A673 (cell line): ENCODE measurements at regions not wholly inside any gene's neighbourhood (a gene's known extent, or its start where the extent isn't known, plus 50 kb on each side); places are given as distances from the start of the nearest gene placed in this dataset.

Experiments used
- BruUV-seq: library from RNA; stranded (reverse); fragments of 400-500 nt; replicated peaks from 2 replicates; lab custom pipeline; 2021; lab: Mats Ljungman, UMichigan
- CTCF ChIA-PET: fragments of 300-600 bp; sonication (Branson Sonifier 250); formaldehyde crosslinking; loops from one replicate; lab custom pipeline; 2022; ENCODE audit warnings: antibody characterized with exemption; lab: Charles Lee
- POLR2A ChIA-PET: fragments of 300-600 bp; sonication (Branson Sonifier 250); formaldehyde crosslinking; loops from one replicate; lab custom pipeline; 2022; ENCODE audit warnings: antibody characterized with exemption; ENCODE audit not compliant: low non-redundant PET; lab: Charles Lee
- DNase-seq: peaks from one replicate; pipeline ENCODE4 v3.0.0-alpha.2; 2015; ENCODE audit warnings: low spot score
- H3K27ac ChIP-seq: fragments of 200-600 bp; sonication (generic); 2 replicates; pipeline ENCODE4 v1.5.1; 2016; ENCODE audit warnings: mixed run types, low read depth, mild to moderate bottlenecking, mixed read lengths, antibody characterized with exemption, low read length; ENCODE audit not compliant: poor library complexity, severe bottlenecking
- H3K27me3 ChIP-seq: fragments of 200-600 bp; sonication (generic); replicated peaks from 2 replicates; pipeline ENCODE4 v1.6.1; 2017; ENCODE audit warnings: mixed run types, low read depth, mild to moderate bottlenecking, mixed read lengths, antibody characterized with exemption, low read length; ENCODE audit not compliant: insufficient read depth, poor library complexity
- H3K36me3 ChIP-seq: fragments of 200-600 bp; sonication (generic); 2 replicates; pipeline ENCODE4 v1.6.1; 2016; ENCODE audit warnings: mixed run types, mild to moderate bottlenecking, mixed read lengths, antibody characterized with exemption, low read length; ENCODE audit not compliant: insufficient read depth, poor library complexity, severe bottlenecking
- H3K4me1 ChIP-seq: fragments of 200-600 bp; sonication (generic); 2 replicates; pipeline ENCODE4 v1.6.1; 2017; ENCODE audit warnings: mixed run types, mild to moderate bottlenecking, mixed read lengths, antibody characterized with exemption, low read length; ENCODE audit not compliant: insufficient read depth, poor library complexity, severe bottlenecking
- H3K4me3 ChIP-seq: fragments of 200-600 bp; sonication (generic); 2 replicates; pipeline ENCODE4 v1.5.1; 2016; ENCODE audit warnings: low read depth, mixed run types, mild to moderate bottlenecking, mixed read lengths, low read length; ENCODE audit not compliant: poor library complexity, severe bottlenecking
- H3K9me3 ChIP-seq: fragments of 200-600 bp; sonication (generic); 2 replicates; pipeline ENCODE4 v1.6.1; 2016; ENCODE audit warnings: mixed run types, low read depth, mild to moderate bottlenecking, mixed read lengths, antibody characterized with exemption, low read length; ENCODE audit not compliant: poor library complexity, severe bottlenecking
- EZH2 ChIP-seq: fragments of 200-600 bp; sonication (generic); IDR thresholded peaks from 2 replicates; pipeline ENCODE4 v1.6.1; 2017; ENCODE audit warnings: borderline replicate concordance, low read depth, mild to moderate bottlenecking, mixed read lengths, antibody characterized with exemption, low read length; ENCODE audit not compliant: poor library complexity, severe bottlenecking
- intact Hi-C: fragments of 100-400 bp; cut with micrococcal nuclease; formaldehyde crosslinking; loops from one replicate; pipeline ENCODE4 v1.10.0; 2022; ENCODE audit not compliant: unreplicated experiment
- TF ChIP-seq, protein P1 (sequence below): fragments of 300-800, 200-600 bp; sonication (generic); conservative IDR thresholded peaks from 2 replicates; pipeline ENCODE4 v1.5.1; 2017; ENCODE audit warnings: low read depth, mild to moderate bottlenecking, antibody characterized with exemption, low read length, moderate library complexity, mixed read lengths

DNA sequence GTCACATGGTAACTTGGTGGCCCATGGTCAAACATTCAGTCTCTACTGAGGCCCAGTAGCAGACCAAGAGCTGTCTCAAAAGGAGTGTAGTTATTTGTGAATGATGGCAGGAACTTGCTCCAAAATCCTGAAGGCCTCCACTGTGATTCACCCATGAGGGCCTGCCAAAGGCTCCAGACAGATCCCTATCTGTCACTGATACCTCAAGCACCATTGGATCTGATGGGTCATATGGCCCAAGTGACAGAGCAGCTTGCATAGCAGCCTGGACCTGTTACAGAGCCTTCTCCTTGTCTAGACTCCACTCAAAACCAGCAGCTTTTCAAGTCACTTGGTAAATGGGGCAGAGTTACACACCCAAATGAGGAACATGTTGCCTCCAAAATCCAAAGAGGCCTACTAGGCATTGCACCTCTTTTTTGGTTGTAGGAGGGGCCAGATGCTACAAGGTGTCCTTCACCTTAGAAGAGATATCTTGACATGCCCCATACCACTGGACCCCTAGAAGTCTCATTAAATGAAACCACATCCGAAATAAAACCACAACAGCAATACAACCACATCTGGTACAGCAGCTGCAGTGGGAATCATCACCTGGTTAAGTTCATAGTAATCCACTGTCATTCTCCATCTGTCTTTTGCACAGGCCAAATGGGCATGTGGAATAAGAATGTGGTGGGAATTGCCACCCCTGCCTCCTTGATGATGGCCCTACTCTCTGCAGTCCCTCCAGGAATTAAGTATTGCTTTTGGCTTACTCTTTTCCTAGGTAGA, 150.4 kb upstream of the MAX start:
- Histone ChIP-seq H3K27me3 (no peaks in the 10 kb centered on the region), H3K4me3 (no peak overlapping the region), H3K9me3 (no peaks in the 10 kb centered on the region), H3K4me1 (no peaks in the 10 kb centered on the region), H3K36me3 (no peaks in the 10 kb centered on the region), H3K27ac (no peak overlapping the region)
- no peak for DNase-seq
- intact Hi-C loops: no loop called here
- no TSS peak for BruUV-seq
- no peak for TF ChIP-seq EZH2
- TF ChIP-seq, protein P1, sequence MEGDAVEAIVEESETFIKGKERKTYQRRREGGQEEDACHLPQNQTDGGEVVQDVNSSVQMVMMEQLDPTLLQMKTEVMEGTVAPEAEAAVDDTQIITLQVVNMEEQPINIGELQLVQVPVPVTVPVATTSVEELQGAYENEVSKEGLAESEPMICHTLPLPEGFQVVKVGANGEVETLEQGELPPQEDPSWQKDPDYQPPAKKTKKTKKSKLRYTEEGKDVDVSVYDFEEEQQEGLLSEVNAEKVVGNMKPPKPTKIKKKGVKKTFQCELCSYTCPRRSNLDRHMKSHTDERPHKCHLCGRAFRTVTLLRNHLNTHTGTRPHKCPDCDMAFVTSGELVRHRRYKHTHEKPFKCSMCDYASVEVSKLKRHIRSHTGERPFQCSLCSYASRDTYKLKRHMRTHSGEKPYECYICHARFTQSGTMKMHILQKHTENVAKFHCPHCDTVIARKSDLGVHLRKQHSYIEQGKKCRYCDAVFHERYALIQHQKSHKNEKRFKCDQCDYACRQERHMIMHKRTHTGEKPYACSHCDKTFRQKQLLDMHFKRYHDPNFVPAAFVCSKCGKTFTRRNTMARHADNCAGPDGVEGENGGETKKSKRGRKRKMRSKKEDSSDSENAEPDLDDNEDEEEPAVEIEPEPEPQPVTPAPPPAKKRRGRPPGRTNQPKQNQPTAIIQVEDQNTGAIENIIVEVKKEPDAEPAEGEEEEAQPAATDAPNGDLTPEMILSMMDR: no peak
- POLR2A ChIA-PET: no interaction called here
- CTCF ChIA-PET: no interaction called here

DNA sequence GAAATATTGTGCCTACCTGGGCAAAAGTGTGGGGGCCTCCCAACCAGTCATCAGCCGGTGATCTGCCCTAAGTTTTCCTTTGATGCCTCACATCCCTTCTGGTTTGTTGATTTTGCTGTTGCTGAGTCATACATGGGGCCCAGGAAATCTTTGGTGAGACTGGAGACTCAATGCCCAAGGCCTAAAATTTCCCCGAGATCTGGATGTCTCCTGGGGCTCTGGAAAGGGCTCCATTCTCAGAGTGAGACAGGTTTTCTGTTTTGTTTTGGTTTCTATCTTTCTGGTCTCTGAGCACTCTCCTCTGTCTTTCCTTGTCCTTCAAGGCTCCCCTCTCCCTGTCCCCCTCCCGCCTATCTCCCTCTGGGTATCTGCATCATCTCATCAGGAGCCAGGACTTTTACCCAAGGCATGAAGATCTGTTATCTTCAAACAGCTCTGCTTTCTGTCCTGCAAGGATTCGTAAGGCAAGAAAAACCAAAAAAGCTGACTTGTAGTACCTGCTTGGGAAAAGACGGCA, 152.8 kb upstream of the MAX start:
- no peaks in the 10 kb centered on the region for H3K4me1 ChIP-seq
- no peak overlapping the region for H3K4me3 ChIP-seq
- no peaks in the 10 kb centered on the region for H3K36me3 ChIP-seq
- intact Hi-C loops: no loop called here
- TF ChIP-seq EZH2: no peak
- TF ChIP-seq, protein P1: no peak
- no peak overlapping the region for H3K27ac ChIP-seq
- H3K27me3 ChIP-seq: no peaks in the 10 kb centered on the region
- ChIA-PET CTCF (no interaction called here), POLR2A (no interaction called here)
- BruUV-seq: no TSS peak
- DNase-seq: no peak
- H3K9me3 ChIP-seq: no peaks in the 10 kb centered on the region

DNA sequence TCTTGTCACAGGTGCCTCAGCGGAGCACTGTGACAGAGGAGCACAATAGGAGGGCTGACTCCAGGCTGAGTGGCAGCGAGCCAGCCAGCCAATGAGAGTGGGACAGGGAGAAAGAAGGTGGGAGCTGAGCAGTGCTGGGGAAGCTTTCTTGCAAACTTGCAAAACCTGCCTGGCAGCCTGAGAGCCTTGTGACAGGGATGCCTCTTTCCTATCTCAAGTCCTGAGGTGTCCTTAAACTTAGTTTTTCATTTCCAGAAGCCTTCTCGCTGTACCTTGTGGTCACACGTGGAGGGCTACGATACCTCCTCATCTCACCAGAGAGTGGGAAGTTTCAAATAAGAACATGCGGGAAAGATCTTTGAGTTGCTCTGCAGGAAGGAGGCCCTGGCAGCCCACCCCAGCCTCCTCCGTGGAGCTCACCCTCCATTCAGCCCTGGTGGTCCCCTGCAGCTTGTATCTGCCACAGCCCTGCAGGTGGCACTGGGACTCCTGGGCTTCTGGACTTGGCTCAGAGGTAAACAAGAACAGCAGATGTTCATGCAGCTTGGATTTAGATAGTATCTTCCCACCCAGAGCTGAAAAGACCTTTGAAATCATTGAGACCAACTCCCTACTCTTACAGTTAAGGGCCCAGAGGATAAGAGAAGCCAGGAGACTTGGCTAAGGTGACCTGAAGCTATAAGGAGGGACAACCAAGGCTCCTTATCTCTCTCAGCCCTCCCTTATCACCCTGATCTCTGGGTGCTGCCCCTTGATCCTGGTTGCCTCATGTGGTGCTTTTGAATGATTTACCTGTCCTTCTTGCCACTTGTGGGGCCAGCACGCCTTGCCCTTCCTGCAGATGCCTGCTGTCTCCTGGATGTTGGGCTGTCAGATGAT, 153.5 kb upstream of the MAX start:
- ChIA-PET POLR2A (no interaction called here), CTCF (no interaction called here)
- Histone ChIP-seq H3K36me3 (no peaks in the 10 kb centered on the region), H3K9me3 (no peaks in the 10 kb centered on the region), H3K27me3 (no peaks in the 10 kb centered on the region), H3K4me3 (no peak overlapping the region), H3K27ac (no peak overlapping the region), H3K4me1 (no peaks in the 10 kb centered on the region)
- DNase-seq: no peak
- intact Hi-C loops: no loop called here
- no peak for TF ChIP-seq EZH2
- TF ChIP-seq, protein P1: no peak
- BruUV-seq: no TSS peak
